Astrocyte (in vitro differentiated cells and primary cell): ENCODE measurements at regions not wholly inside any gene's neighbourhood (a gene's known extent, or its start where the extent isn't known, plus 50 kb on each side); places are given as distances from the start of the nearest gene placed in this dataset.

ENCODE experiments used
- DNase-seq: peaks from one replicate; pipeline ENCODE4 v3.0.0-alpha.2; 2010; ENCODE audit warnings: low read depth
- FAIRE-seq: peaks from 2 replicates; lab custom pipeline; 2011; peaks lifted over from hg19 to GRCh38; lab: Jason Lieb, UNC
- H2AFZ ChIP-seq: 2 replicates; pipeline ENCODE4 v1.6.0; 2012; ENCODE audit warnings: low read depth, low read length, inconsistent platforms
- H3K27ac ChIP-seq: 2 replicates; pipeline ENCODE4 v1.5.1; 2011; ENCODE audit warnings: low read depth, low read length, inconsistent platforms
- H3K27me3 ChIP-seq: 2 replicates; pipeline ENCODE4 v1.6.0; 2011; ENCODE audit warnings: low read length, inconsistent platforms; ENCODE audit not compliant: insufficient read depth
- H3K36me3 ChIP-seq: 2 replicates; pipeline ENCODE4 v1.5.1; 2011; ENCODE audit warnings: low read length, inconsistent platforms; ENCODE audit not compliant: insufficient read depth
- H3K4me1 ChIP-seq: 2 replicates; pipeline ENCODE4 v1.5.1; 2011; ENCODE audit warnings: low read length, inconsistent platforms; ENCODE audit not compliant: insufficient read depth
- H3K4me2 ChIP-seq: 2 replicates; pipeline ENCODE4 v1.6.0; 2012; ENCODE audit warnings: low read length, inconsistent platforms
- H3K4me3 ChIP-seq: 2 replicates; pipeline ENCODE4 v1.5.1; 2011; ENCODE audit warnings: low read depth, mild to moderate bottlenecking, low read length, inconsistent platforms; ENCODE audit not compliant: insufficient read depth
- H3K79me2 ChIP-seq: 2 replicates; pipeline ENCODE4 v1.6.0; 2012; ENCODE audit warnings: mild to moderate bottlenecking, low read length, inconsistent platforms; ENCODE audit not compliant: insufficient read depth
- H3K9ac ChIP-seq: 2 replicates; pipeline ENCODE4 v1.6.0; 2012; ENCODE audit warnings: mild to moderate bottlenecking, low read length, inconsistent platforms
- H3K9me3 ChIP-seq: 2 replicates; pipeline ENCODE4 v1.5.1; 2012; ENCODE audit warnings: low read depth, mild to moderate bottlenecking, low read length, inconsistent platforms; ENCODE audit not compliant: insufficient read depth
- H4K20me1 ChIP-seq: 2 replicates; pipeline ENCODE4 v1.6.0; 2012; ENCODE audit warnings: low read length, inconsistent platforms; ENCODE audit not compliant: insufficient read depth
- H3K27ac Mint-ChIP-seq: one replicate; pipeline ENCODE4 v1.8.0; 2021; ENCODE audit warnings: mild to moderate bottlenecking, mixed read lengths; ENCODE audit not compliant: unreplicated experiment
- H3K27me3 Mint-ChIP-seq: one replicate; pipeline ENCODE4 v1.8.0; 2021; ENCODE audit warnings: low read depth, mixed read lengths; ENCODE audit not compliant: unreplicated experiment
- H3K36me3 Mint-ChIP-seq: one replicate; pipeline ENCODE4 v1.8.0; 2021; ENCODE audit warnings: low read depth, mixed read lengths; ENCODE audit not compliant: unreplicated experiment
- H3K4me1 Mint-ChIP-seq: one replicate; pipeline ENCODE4 v1.8.0; 2021; ENCODE audit warnings: low read depth, mixed read lengths; ENCODE audit not compliant: unreplicated experiment
- H3K4me3 Mint-ChIP-seq: one replicate; pipeline ENCODE4 v1.8.0; 2021; ENCODE audit warnings: mild to moderate bottlenecking, moderate library complexity, mixed read lengths; ENCODE audit not compliant: unreplicated experiment
- H3K9me3 Mint-ChIP-seq: one replicate; pipeline ENCODE4 v1.8.0; 2021; ENCODE audit warnings: mild to moderate bottlenecking, mixed read lengths; ENCODE audit not compliant: unreplicated experiment
- CTCF ChIP-seq: IDR thresholded peaks from 2 replicates; pipeline ENCODE4 v1.5.1; 2011; ENCODE audit warnings: low read depth, mild to moderate bottlenecking, inconsistent platforms, low read length, moderate library complexity; ENCODE audit not compliant: insufficient read depth
- EZH2 ChIP-seq: IDR thresholded peaks from 2 replicates; pipeline ENCODE4 v1.6.1; 2012; ENCODE audit warnings: mild to moderate bottlenecking, low read length, inconsistent platforms; ENCODE audit not compliant: insufficient read depth

- Histone ChIP-seq H2AFZ (no peak overlapping the region), H3K9ac (no peak overlapping the region), H3K4me2 (no peak overlapping the region), H3K9me3 (no peaks in the 10 kb centered on the region), H3K27ac (no peak overlapping the region), H3K36me3 (no peaks in the 10 kb centered on the region), H4K20me1 (no peaks in the 10 kb centered on the region), H3K79me2 (no peaks in the 10 kb centered on the region), H3K27me3 (no peaks in the 10 kb centered on the region), H3K4me3 (no peak overlapping the region), H3K4me1 (no peaks in the 10 kb centered on the region)
- H3K9me3 Mint-ChIP-seq: peaks cover 2% of the 10 kb centered on the region
- no peak overlapping the region for H3K4me3 Mint-ChIP-seq
- H3K27me3 Mint-ChIP-seq: no peaks in the 10 kb centered on the region
- H3K4me1 Mint-ChIP-seq: no peaks in the 10 kb centered on the region
- no peak overlapping the region for H3K27ac Mint-ChIP-seq
- DNase-seq (no peak), FAIRE-seq (no peak)
- H3K36me3 Mint-ChIP-seq: peaks cover 4% of the 10 kb centered on the region
- TF ChIP-seq EZH2 (no peak), CTCF (no peak)
Measured at GRCh38 chr2:144130551-144130950, 389.4 kb downstream of the ZEB2 start.

GRCh38 chr2:144128130-144128746 is 391.7 kb downstream of the ZEB2 start:
- Histone ChIP-seq H3K4me1 (no peaks in the 10 kb centered on the region), H3K27ac (no peak overlapping the region), H3K27me3 (no peaks in the 10 kb centered on the region), H2AFZ (no peak overlapping the region), H3K79me2 (no peaks in the 10 kb centered on the region), H3K9me3 (no peaks in the 10 kb centered on the region), H3K4me2 (no peak overlapping the region), H3K4me3 (no peak overlapping the region), H3K9ac (no peak overlapping the region), H4K20me1 (no peaks in the 10 kb centered on the region), H3K36me3 (no peaks in the 10 kb centered on the region)
- TF ChIP-seq CTCF: no peak
- TF ChIP-seq EZH2: no peak
- DNase-seq: no peak
- Mint-ChIP-seq H3K9me3 (peaks cover 2% of the 10 kb centered on the region), H3K4me3 (no peak overlapping the region), H3K4me1 (no peaks in the 10 kb centered on the region), H3K27ac (no peak overlapping the region), H3K27me3 (no peaks in the 10 kb centered on the region), H3K36me3 (peaks cover 2% of the 10 kb centered on the region)
- FAIRE-seq: no peak

- FAIRE-seq: no peak
- no peak for DNase-seq
Measured at GRCh38 chr2:144127693-144128092, 392.2 kb downstream of the ZEB2 start.

More at GRCh38 chr2:144127693-144128092, 392.2 kb downstream of the ZEB2 start:
- H3K27ac ChIP-seq: no peak overlapping the region
- H3K4me3 ChIP-seq: no peak overlapping the region
- no peak for TF ChIP-seq EZH2
- TF ChIP-seq CTCF: no peak
- no peaks in the 10 kb centered on the region for H3K36me3 ChIP-seq
- H3K9me3 ChIP-seq: no peaks in the 10 kb centered on the region
- H4K20me1 ChIP-seq: no peaks in the 10 kb centered on the region
- no peak overlapping the region for H2AFZ ChIP-seq
- Mint-ChIP-seq H3K36me3 (peaks cover 2% of the 10 kb centered on the region), H3K4me3 (no peak overlapping the region), H3K4me1 (no peaks in the 10 kb centered on the region), H3K27ac (no peak overlapping the region), H3K9me3 (peaks cover 2% of the 10 kb centered on the region), H3K27me3 (no peaks in the 10 kb centered on the region)
- no peak overlapping the region for H3K9ac ChIP-seq
- no peaks in the 10 kb centered on the region for H3K27me3 ChIP-seq
- H3K79me2 ChIP-seq: no peaks in the 10 kb centered on the region
- no peaks in the 10 kb centered on the region for H3K4me1 ChIP-seq
- H3K4me2 ChIP-seq: no peak overlapping the region
